ENCODE measurements at regions not wholly inside any gene's neighbourhood (a gene's known extent, or its start where the extent isn't known, plus 50 kb on each side); places are given as distances from the start of the nearest gene placed in this dataset.

GRCh38 chr15:35616498-35617271 lies 70.7 kb upstream of the DPH6 start:
- H3K9me3 Mint-ChIP-seq = peaks cover 8% of the 10 kb centered on the region
- TF ChIP-seq, protein P1, sequence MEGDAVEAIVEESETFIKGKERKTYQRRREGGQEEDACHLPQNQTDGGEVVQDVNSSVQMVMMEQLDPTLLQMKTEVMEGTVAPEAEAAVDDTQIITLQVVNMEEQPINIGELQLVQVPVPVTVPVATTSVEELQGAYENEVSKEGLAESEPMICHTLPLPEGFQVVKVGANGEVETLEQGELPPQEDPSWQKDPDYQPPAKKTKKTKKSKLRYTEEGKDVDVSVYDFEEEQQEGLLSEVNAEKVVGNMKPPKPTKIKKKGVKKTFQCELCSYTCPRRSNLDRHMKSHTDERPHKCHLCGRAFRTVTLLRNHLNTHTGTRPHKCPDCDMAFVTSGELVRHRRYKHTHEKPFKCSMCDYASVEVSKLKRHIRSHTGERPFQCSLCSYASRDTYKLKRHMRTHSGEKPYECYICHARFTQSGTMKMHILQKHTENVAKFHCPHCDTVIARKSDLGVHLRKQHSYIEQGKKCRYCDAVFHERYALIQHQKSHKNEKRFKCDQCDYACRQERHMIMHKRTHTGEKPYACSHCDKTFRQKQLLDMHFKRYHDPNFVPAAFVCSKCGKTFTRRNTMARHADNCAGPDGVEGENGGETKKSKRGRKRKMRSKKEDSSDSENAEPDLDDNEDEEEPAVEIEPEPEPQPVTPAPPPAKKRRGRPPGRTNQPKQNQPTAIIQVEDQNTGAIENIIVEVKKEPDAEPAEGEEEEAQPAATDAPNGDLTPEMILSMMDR (IDR thresholded peaks at IDR 0.05; ENCODE audit: unreplicated experiment in 3 of 3) = no peak
- no peaks in the 10 kb centered on the region for H3K36me3 Mint-ChIP-seq (ENCODE audit: low read depth)
- no peaks in the 10 kb centered on the region for H3K27me3 Mint-ChIP-seq (ENCODE audit: low read depth)
- peaks cover 12% of the 10 kb centered on the region for H3K4me1 Mint-ChIP-seq
- no peak overlapping the region for H3K4me3 Mint-ChIP-seq
- no peak overlapping the region for H3K27ac Mint-ChIP-seq

DNA sequence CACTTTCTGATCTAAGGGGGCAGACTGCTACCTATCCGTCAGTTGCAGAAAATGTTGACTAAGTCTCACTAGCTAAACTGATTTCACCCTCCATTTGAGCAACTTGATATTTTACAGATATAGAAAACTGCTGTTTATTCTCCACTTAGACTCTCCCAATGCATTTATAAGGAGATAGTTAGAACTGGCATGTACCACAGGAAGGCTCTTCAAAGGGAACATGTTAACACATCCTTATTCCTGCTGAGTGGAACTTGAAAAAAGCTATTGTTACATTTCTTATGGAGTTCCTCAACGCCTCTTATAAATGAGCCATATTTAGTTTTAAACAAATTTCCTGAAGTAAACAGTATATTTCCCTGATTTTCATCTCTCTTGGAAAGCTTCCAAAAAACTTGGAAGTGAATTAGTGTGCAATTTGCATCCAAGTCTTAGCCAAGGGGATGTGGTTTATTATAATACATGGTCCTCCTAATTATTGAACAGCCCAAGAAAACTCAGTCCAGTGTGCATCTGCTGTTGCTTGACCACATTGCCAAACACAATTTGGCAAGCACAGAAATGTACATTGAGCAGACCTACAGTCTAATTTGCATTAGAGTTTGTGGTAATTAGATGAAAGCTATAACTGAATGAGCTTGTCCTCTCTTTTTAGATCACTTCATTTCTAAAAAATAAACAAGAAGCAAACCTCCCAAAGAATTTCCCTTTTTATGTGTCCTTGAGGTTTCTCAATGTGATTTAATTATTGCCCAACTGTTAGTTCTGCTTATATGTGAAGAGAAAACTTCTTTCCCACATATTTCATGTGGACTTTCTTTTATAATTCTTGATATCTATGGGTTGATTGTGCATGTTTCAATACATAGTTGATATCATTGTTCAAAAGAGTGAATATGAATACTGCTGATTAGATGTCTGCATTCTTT lies 72.6 kb upstream of the DPH6 start:
- TF ChIP-seq, protein P1 (IDR thresholded peaks at IDR 0.05; ENCODE audit: unreplicated experiment in 3 of 3) = no peak
- Mint-ChIP-seq H3K27ac (peak overlapping the region in 2 of 3 experiments; percentile 26 to 48), H3K4me3 (no peak overlapping the region)

GRCh38 chr15:35622641-35623340 lies 76.8 kb upstream of the DPH6 start:
- TF ChIP-seq, protein P1 (IDR thresholded peaks at IDR 0.05; ENCODE audit: unreplicated experiment in 3 of 3) = no peak
- H3K36me3 Mint-ChIP-seq (ENCODE audit: low read depth) = no peaks in the 10 kb centered on the region
- peaks cover 34% of the 10 kb centered on the region for H3K4me1 Mint-ChIP-seq
- no peaks in the 10 kb centered on the region for H3K27me3 Mint-ChIP-seq (ENCODE audit: low read depth)
- H3K27ac Mint-ChIP-seq = no peak overlapping the region
- H3K4me3 Mint-ChIP-seq = no peak overlapping the region
- H3K9me3 Mint-ChIP-seq = no peaks in the 10 kb centered on the region

More for the DNA sequence above, 72.6 kb upstream of the DPH6 start:
- Mint-ChIP-seq H3K36me3 (ENCODE audit: low read depth) (no peaks in the 10 kb centered on the region), H3K4me1 (peaks cover 16% of the 10 kb centered on the region), H3K27me3 (ENCODE audit: low read depth) (no peaks in the 10 kb centered on the region), H3K9me3 (peaks cover 4% of the 10 kb centered on the region)

GRCh38 chr15:35624881-35625280 lies 78.9 kb upstream of the DPH6 start:
- H3K36me3 Mint-ChIP-seq (ENCODE audit: low read depth) = no peaks in the 10 kb centered on the region
- H3K9me3 Mint-ChIP-seq = no peaks in the 10 kb centered on the region
- peaks cover 35% of the 10 kb centered on the region for H3K4me1 Mint-ChIP-seq
- TF ChIP-seq, protein P1 (IDR thresholded peaks at IDR 0.05; ENCODE audit: unreplicated experiment in 3 of 3) = no peak
- H3K27ac Mint-ChIP-seq = no peak overlapping the region
- no peak overlapping the region for H3K4me3 Mint-ChIP-seq
- H3K27me3 Mint-ChIP-seq (ENCODE audit: low read depth) = no peaks in the 10 kb centered on the region

DNA sequence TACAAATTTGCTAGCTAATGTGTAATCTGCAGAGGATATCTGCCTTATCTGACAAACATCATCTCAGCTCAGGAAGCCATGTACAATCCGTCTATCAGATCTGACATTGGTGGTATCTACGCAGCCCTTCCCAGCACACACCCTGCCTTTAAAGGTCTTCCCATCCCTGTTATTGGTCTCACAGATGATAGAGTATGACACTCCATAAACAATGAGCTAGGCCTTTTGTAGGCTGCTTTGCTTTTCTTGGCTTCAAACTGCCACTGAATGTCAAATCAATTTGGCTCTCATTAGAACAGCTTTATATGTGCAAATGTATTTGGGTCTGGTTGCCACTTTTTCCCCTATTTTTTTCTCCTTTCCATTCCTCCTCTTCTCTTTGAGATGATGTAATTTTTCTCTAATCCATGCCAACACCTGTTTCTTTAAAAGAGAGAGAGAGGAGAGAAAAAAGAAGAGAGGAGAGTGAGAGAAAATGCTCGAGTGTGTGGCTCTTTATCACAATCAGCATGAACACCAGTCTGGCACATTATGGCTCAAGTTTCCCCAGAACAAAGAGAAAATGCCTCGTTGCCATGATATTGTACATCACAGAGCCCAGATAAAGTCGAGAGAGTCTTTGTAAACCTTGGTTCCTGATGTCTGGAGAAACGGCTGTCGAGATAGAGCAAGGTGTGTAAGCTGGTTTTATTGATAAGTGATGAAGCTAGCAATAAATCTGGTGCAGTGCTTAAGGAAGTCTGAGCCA lies 80.8 kb upstream of the DPH6 start:
- no peaks in the 10 kb centered on the region for H3K27me3 Mint-ChIP-seq (ENCODE audit: low read depth)
- H3K4me1 Mint-ChIP-seq = peaks cover 28% of the 10 kb centered on the region
- TF ChIP-seq, protein P1 (IDR thresholded peaks at IDR 0.05; ENCODE audit: unreplicated experiment in 3 of 3) = no peak
- H3K36me3 Mint-ChIP-seq (ENCODE audit: low read depth) = no peaks in the 10 kb centered on the region
- H3K27ac Mint-ChIP-seq = peak overlapping the region; percentile 62 to 84 (median 70)
- H3K9me3 Mint-ChIP-seq = no peaks in the 10 kb centered on the region
- no peak overlapping the region for H3K4me3 Mint-ChIP-seq

All from nephron (organoid).